ENCODE measurements at regions not wholly inside any gene's neighbourhood (a gene's known extent, or its start where the extent isn't known, plus 50 kb on each side); places are given as distances from the start of the nearest gene placed in this dataset.
"Not testable (repeated sequence)": the region's sequence is repeated elsewhere in the genome, so short reads cannot be mapped to it uniquely, and the experiment has no call there.

DNA sequence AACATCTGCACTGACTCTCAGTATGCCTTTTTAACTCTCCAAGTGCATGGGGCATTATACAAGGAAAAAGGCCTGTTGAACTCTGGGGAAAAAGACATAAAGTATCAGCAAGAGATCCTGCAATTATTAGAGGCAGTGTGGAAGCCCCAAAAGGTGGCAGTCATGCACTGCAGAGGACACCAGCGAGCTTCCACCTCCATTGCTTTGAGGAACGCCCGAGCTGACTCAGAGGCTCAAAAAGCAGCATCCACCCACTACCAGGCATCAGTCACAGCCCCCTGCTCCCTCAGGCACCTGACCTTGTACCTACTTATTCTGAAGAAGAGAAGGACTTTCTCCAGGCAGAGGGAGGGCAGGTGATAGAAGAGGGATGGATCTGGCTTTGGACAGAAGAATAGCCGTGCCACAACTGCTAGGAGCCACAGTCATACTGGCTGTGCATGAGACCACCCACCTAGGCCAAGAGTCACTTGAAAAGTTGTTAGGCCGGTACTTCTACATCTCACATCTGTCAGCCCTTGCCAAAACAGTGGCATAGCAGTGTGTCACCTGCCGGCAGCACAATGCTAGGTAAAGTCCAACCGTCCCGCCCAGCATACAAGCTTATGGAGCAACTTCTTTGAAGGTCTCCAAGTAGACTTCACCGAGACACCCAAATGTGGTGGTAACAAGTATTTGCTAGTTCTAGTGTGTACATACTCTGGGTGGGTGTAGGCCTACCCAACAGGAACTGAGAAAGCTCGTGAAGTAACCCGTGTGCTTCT, 439.1 kb upstream of the CA10 start:
- not testable (repeated sequence) for DNase-seq (ENCODE audit: low read depth, low spot score)

DNA sequence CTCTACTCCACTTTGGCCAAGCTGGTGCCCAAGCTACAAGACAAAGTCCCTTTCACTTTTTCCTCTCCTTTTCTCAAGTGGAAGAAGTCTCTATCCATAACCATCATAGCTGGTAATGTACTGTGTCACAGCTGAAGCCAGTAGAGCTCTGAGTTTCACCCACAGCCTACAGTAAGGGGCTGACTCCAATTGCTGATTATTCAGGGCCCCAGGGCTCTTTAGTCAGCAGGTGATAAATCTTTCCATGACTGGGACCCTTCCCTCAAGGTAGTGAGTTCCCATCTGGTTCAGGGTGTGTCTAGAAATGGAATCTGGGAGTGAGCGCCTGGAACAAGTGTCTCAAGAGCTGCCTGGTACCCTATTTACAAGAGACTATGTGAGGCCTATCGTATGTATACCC, 436.0 kb upstream of the CA10 start:
- no peak for DNase-seq (ENCODE audit: low read depth, low spot score)

DNA sequence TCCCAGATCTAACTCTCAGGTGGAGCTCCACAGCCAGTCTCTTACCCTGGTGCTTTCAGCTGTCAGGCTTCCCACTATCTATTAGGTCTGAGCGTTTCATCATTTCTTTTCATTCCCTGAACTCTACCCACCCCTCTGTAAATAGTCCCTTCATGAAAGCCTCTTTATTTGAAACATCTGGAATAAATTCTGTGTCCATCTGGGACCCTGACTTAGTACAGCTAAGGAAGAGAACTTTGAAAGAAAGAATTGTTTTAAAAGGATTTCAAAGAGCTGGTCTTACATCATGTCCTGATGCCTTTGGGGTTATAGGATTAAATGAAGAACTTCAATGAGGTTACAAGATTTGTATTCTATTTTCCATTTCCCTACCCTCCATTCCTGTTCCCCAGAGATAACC, 388.5 kb upstream of the CA10 start:
- no peak for DNase-seq (ENCODE audit: low read depth, low spot score)

DNA sequence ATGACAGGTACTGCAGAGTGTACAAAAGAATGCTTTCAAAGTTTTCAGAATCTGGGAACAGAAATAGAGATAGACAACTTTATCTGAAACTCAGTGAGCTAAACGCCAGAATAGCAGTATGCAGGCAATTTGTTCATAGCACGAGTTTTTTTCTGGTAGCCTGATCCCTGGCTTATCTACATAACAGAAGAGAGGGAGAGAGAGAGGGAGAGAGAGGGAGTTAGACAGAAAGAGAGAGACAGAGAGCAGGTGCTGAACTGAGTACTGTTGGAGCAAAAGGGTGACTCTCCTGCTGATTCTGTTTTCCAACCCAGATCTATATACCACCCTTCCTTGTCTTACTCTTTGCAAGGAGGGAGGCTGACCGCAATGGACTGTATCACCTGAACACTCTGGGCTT, 388.0 kb upstream of the CA10 start:
- no peak for DNase-seq (ENCODE audit: low read depth, low spot score)

DNA sequence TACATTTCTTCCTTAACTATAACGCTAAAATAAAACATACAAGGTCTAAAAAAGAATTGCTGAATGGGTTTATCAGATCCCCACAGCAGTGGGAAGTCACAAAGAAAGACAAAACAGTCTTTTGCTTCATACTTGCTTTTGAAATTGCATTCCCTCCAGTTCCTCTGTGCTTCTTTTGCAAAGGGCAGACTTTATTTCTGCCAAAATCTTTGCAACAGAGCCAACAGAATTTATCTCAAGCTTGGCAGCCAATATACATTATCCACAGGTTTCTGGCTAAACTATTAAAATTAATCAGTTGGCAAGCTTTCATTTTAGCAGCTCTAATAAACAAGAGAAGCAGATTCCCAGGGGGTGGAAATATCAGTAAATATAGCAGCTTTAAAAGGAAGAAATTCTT, 378.9 kb upstream of the CA10 start:
- DNase-seq (ENCODE audit: low read depth, low spot score): no peak

DNA sequence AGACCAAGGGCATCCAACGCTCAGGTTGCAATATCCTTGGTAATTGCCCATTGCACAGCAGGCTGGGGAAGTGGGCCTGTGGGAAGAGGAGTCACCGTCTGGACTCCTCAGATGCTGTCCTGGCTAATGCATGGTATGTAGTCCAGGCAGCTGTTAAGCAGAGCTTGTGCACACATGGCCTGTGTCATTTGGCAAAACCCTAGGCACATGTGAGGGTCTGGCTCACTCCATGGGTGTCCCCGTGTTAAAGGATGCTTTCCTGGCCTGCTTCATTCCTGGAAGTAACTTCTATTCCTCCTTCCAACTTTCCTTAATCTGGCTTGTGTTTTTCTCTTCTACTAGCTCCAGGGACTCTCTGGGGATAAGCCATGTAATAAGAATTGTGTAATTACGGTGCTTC, 378.0 kb upstream of the CA10 start:
- no peak for DNase-seq (ENCODE audit: low read depth, low spot score)

DNA sequence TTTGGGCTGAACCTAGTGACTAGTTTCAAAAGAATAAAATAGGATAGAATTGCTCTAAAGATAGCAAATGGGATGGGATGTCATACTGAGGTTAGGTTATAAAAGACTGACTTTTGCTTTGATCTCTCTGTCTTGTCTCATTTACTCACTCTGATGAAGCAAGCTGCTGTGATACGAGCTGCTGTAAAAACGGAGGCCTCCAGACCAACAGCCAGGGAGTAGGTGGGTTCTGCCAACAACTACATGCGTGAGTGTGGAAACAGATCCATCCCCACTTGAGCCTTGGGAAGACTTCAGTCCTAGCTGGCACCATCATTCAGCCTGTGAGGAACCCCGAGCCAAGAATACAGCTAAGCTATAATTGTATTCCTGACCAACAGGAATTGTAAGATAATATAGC, 373.9 kb upstream of the CA10 start:
- DNase-seq (ENCODE audit: low read depth, low spot score): no peak

DNA sequence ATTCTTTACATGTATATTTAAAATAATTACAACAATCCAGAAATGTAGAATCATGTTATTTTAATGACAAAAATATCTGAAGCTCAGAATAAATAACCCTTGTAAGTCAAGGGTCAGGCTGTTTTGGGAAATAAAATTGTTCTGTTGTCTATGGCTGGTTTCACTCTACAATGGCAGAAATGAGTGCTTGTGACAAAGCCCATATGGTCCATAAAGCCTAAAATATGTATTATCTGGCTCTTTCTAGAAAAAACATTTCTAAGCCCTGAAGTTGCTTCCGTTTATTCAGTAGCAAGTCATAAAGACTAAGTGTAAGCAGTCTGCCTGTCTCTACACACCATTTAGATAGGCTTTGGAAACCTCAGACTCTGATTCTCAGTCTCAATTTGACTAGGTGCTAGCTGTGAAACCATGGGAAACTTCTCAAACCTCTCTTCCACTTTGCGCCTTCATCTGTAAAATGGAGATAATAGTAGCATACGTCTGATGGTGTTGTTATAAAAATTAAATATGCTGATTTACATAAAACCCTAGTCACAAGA, 365.7 kb upstream of the CA10 start:
- DNase-seq (ENCODE audit: low read depth, low spot score): no peak

DNA sequence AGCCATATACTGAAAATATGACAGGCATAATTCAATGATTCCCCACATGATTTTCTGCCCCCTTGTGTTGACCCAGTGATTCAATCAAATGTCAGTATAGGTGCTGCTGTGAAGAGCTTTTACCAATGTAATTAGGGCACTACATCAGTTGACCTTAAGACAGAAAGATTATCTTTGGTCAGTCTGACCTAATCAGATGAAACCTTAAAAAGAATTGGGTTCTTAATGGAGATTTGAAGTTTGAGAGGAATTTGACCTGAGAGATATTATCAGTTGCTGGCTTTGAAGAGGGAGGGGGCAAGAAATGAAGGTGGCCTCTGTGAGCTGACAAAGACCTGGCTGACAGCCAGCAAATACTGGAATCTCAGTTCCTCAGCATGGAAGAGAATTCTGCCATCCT, 358.7 kb upstream of the CA10 start:
- DNase-seq (ENCODE audit: low read depth, low spot score): no peak

DNA sequence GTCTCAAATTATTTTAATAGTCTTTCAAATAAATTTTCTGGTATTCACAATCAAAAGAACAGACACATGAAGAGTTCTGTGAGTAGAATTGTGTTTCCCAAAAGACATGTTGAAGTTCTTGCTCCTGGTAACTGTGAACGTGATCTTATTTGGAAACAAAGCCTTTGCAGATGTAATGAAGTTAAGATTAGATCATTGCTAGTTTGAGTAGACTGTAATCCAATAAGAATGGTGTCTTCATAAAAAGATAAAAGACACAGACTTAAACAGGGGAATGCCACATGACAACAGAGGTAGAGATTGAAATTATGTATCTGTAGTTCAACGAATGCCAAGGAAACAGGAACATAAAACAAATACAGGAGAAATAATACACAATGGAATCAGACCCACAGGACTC, 357.4 kb upstream of the CA10 start:
- no peak for DNase-seq (ENCODE audit: low read depth, low spot score)

DNA sequence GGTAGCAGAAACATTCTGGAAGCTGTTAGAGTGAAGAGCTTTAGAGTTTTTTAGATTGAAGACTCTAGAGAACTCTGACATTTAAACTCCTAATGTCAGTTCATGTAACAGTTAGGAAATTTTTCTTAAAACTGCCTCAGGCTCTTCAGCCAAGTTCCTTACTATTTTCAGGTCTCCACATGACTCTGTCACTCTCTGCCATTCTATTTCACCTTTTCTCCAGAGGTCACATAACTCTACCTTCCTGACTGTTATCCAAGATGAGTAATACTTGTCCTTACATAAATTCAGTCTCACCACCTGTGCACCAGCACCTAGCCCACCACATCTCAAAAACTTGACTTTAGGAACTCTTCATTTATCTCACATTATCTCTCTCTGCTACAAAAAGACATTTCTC, 347.1 kb upstream of the CA10 start:
- no peak for DNase-seq (ENCODE audit: low read depth, low spot score)

DNA sequence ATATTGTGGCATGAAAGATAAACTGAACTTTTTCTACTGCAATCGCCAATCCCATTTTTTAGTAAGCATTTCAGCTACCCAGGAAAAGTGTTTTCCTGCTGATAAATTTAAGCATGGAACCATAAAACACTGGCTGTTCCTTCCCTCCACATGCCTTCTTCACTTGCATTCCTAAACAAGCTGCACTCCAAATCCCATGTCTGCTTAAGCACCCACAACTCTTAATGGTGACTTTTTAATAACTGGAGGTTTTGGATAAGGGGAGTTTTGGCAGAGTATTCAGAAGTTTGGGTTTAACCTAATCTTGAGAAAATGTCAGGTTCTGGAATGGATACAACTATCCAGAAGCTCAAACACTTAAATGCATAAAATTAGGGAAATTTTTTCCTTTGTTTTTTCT, 345.6 kb upstream of the CA10 start:
- no peak for DNase-seq (ENCODE audit: low read depth, low spot score)

DNA sequence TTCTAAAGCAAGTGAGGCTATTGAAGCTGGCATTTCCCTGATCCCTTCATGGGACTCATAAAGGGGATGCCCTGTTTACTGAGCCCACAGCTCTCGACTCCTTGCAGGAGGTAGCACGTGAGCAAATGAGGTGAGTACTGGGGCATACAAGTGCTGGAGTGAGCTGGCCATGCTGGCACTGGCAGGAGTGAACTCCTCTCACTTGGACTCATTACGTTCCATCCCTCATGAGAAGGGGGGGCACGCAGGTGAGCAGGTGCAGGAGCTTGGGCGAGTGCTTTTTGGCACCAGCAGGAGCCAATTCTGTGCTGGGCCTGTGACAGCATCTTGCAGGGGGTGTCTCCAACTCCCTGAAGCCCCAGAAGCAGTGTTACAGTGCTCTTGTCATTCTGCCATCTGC, 337.1 kb upstream of the CA10 start:
- DNase-seq (ENCODE audit: low read depth, low spot score): no peak

DNA sequence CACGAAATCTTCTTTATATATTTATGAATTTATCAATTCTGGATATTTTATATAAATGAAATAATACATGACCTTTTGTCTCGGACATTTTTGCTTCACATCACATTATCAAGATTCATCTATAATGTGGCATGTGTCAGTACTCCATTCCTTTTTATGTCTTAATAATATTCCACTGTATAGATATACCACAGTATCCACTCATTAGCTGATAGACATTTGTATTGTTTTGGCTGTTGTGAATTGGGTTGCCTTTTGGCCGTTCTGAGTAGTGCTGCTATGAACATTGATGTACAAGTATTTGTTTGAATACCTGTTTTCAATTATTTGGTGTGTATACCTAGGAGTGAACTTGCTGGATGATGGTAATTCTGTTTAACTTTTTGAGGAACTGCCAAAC, 323.8 kb upstream of the CA10 start:
- DNase-seq (ENCODE audit: low read depth, low spot score): no peak

DNA sequence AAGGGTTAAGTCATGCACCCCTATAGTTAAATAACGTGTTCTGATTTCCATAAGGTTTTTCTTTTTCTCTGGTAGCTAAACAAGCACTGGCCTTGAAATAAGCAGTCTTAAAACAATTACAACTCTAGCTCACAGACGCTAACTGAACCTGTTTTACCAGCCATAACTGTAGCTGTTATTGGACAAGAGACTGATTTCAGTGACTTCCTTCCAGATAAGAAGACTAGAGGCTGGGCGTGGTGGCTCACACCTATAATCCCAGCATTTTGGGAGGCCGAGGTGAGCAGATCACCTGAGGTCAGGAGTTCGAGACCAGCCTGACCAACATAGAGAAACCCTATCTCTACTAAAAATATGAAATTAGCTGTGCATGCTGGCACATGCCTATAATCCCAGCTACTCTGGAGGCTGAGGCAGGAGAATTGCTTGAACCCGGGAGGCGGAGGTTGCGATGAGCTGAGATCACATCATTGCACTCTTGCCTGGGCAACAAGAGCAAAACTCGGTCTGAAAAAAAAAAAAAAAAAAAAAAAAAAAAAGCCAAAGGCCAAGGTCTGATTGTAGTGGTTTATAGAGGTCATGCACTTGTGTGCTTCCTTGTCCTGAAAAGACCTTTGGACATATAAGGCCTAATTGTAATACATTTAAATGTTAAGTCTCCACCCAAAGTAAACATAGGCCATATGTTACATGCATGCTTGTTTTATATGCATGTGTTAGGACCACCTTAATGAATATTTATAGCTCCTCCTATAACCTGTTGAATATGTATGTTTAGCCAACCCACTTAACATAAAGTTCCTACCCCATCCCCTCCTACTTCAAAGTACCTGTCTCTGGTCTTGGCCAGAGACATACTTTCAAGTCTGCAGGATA, 319.5 kb upstream of the CA10 start:
- no peak for DNase-seq (ENCODE audit: low read depth, low spot score)

DNA sequence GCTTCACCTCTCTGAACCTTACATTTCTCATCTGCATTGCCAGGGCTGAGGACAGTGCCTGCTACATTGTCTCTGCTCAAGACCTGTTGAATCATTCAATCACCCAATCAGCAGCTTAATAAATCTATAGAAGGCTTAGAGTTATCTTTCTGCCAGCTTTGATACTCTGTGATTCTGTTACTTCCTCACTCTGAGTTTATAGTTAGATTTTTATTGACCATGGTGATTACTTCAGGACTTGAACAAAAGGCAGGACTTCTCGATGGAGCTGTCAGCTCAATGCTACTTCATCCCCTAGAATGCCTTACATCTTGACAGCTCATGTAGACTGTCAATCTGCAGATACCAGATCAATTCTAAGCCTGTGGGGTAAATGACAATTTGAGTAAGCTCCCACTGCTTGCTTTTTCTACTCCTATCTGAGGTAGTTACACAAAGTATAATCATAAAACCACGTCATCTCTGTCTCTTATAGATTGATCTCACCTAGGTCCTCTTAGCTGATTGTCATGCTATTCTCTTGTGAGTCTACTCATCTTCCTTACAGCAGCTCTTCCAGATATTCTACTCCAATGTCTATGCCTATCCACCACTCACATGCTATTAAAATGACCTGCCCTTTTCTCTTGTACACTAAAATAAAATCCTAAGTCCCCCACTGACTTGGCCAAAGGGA, 318.3 kb upstream of the CA10 start:
- no peak for DNase-seq (ENCODE audit: low read depth, low spot score)

DNA sequence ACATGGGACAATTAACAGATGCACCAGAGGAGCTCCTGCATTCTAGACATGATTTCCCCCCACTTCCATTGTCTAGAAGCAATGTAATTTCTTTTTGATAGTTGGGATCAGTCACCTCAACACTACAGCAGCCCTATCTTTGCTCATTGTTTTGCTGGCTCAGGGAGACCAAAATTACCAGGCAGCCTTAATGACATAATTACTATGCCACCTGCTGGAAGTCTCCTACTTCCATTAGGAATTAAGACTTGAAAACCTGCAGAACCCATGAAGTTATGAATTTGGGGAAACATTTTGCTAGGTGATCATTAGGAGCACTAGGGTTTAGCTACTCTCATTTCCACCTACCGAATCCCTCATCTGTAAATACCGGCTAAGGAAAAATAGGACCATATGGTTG, 312.0 kb upstream of the CA10 start:
- no peak for DNase-seq (ENCODE audit: low read depth, low spot score)

DNA sequence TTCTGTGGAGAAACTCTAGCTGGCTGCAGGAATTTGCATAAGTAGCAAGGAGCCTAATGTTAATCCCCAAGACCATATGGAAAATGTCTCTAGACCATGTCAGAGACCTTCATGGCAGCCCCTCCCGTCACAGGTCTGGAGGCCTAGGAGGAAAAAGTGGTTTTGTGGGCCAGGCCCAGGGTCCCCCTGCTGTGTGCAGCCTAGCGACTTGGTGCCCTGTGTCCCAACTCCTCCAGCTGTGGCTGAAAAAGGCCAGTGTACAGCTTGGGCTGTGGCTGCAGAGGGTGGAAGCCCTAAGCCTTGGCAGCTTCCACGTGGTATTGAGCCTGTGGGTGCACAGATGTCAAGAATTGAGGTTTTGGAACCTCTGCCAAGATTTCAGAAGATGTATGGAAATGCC, 306.9 kb upstream of the CA10 start:
- DNase-seq (ENCODE audit: low read depth, low spot score): no peak

DNA sequence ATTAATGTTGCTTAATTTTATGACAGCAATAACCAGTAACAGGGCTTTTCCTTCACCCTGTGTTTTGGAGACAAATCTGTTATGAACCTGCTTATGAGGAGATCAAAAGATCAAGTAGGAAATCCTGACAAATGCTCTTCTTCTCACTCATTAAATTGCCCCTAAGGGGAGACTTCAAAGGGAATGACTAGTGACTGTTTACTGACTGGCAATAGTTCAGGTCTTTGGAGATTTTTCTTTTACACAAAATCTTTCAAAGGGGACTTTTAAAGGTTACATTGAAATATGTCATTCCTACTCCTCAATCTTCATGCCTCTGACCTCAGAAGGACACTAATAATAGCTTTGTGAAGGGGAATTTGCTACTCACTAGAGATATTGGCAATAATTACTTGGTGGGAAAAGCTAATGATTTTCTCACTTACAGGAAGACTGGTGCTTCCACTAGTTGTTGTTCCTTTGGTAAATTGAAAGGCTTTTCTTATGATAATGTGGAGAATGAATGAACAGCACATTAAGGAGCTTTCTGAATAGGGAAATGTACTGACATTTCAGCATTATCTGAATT, 292.9 kb upstream of the CA10 start:
- no peak for DNase-seq (ENCODE audit: low read depth, low spot score)

DNA sequence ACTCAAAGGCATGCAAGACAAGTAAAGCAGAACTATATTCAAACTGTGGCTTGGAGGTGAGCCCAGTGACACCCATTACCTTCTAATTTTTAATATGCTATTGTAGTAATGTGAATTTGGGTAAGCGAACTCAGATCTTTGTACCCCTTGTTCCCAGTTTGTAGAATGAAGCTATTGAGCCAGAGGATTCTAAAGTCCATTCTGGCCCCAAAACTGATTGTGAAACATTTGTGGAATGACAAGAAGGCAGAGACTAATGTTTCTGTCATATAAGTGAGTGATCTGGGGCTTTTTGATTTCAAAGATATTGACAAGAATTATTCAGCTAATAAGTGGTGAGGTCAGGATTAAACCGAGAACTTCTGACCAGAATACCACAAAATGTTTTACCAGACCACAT, 283.8 kb upstream of the CA10 start:
- DNase-seq (ENCODE audit: low read depth, low spot score): no peak

DNA sequence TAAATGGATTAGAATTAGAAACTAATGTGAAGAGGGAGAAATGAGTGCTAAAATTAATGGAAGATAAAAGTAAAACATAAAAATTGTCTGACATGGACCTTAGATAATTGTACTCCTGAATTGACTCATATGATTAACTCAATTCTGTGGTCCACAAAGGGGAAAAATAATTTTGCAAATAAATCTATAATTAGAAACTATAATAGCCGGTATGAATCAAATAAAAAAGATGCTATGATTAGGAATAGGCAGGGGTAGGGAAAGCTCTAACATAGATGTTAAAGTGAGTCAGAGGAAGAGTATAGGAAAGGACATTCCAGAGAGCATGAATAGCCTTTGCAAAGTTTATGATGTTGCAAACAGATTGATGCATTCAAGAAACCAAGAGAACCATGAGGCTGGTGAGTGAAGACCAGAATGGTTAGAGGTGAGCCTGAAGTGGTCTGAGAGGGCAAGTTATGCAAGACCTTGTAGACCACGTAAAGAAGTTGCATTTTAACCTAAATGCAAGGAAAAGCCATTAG, 262.1 kb upstream of the CA10 start:
- DNase-seq (ENCODE audit: low read depth, low spot score): no peak

DNA sequence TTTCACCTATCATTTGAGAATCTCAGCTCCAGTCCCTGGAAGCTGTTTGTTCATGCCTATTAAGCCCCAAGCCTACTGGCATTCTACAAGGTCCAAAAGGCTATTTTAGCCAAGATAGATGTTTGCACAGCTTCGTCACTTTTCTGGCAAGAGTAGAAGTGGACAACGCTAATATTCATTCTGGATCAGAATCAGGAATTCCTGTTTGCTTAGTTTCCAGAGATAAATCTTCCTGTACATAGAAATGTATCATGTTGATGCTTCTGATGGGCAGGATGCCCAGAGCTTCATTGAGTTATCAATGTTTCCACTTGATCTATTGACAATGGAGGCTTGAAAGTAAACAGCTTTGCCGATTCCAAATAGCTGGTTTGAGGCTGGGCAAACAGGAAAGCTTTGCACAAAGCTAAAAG, 260.7 kb upstream of the CA10 start:
- DNase-seq (ENCODE audit: low read depth, low spot score): peak; percentile 44

Data from astrocyte of the hippocampus (primary cell).